ENCODE measurements at regions not wholly inside any gene's neighbourhood (a gene's known extent, or its start where the extent isn't known, plus 50 kb on each side); places are given as distances from the start of the nearest gene placed in this dataset.
"Not testable (repeated sequence)": the region's sequence is repeated elsewhere in the genome, so short reads cannot be mapped to it uniquely, and the experiment has no call there.

DNA sequence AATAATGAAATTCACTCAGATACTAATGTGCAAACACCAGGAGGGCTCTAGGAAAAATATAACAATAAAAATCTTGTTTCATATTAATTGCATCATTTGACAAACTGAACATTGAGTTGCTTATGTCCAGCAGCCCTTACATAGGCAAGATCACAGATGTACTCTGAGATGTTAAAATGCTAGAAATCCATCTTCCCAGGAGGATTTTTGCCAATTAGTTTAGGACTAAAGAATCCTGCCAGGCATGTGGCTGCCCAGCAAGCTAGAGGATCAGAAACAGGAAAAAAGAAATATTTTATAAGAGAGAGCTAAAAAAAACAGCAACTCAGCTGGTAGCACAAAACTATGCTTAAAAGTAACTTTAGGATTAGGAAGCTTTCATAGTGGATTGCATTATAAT, 407.8 kb downstream of the NXPH1 start:
- ATAC-seq (ENCODE audit: low FRiP score in 2 of 2) (no peak), DNase-seq (no peak)
- H3K9me3 ChIP-seq, result no peaks in the 10 kb centered on the region
- H3K36me3 ChIP-seq, result no peaks in the 10 kb centered on the region
- no peak overlapping the region for H3K27ac ChIP-seq
- H3K4me3 ChIP-seq, result no peak overlapping the region
- H3K4me1 ChIP-seq, result no peaks in the 10 kb centered on the region
- TF ChIP-seq, protein P1, sequence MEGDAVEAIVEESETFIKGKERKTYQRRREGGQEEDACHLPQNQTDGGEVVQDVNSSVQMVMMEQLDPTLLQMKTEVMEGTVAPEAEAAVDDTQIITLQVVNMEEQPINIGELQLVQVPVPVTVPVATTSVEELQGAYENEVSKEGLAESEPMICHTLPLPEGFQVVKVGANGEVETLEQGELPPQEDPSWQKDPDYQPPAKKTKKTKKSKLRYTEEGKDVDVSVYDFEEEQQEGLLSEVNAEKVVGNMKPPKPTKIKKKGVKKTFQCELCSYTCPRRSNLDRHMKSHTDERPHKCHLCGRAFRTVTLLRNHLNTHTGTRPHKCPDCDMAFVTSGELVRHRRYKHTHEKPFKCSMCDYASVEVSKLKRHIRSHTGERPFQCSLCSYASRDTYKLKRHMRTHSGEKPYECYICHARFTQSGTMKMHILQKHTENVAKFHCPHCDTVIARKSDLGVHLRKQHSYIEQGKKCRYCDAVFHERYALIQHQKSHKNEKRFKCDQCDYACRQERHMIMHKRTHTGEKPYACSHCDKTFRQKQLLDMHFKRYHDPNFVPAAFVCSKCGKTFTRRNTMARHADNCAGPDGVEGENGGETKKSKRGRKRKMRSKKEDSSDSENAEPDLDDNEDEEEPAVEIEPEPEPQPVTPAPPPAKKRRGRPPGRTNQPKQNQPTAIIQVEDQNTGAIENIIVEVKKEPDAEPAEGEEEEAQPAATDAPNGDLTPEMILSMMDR (IDR thresholded peaks at IDR 0.05), result no peak
- TF ChIP-seq POLR2AphosphoS5 (IDR thresholded peaks at IDR 0.05), result no peak
- no peak for TF ChIP-seq EP300 (IDR thresholded peaks at IDR 0.05)
- no peak for TF ChIP-seq POLR2A (IDR thresholded peaks at IDR 0.05)
- H3K27me3 ChIP-seq, result no peaks in the 10 kb centered on the region

DNA sequence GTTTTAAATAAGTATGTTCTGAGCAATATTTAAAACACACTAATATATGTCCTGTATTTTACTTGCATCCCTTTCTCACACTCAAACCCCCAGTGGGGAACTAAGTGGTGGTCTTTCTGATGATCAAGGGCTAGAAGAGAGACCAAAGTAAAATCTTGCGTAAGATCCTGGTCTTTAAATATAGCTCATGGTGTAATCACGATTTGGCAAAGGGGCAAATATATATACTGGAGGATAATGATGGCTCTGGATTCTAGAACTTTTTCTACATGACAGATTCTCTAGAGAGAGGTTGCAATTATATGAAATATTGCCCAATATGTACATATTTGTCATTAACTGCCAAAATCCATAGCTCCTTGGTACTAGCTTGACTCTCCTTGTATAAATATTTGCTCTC, 438.3 kb downstream of the NXPH1 start:
- no peaks in the 10 kb centered on the region for H3K4me1 ChIP-seq
- H3K4me3 ChIP-seq, result no peak overlapping the region
- H3K27ac ChIP-seq, result no peak overlapping the region
- TF ChIP-seq, protein P1 (IDR thresholded peaks at IDR 0.05), result no peak
- no peak for TF ChIP-seq POLR2A (IDR thresholded peaks at IDR 0.05)
- TF ChIP-seq POLR2AphosphoS5 (IDR thresholded peaks at IDR 0.05), result no peak
- TF ChIP-seq EP300 (IDR thresholded peaks at IDR 0.05), result no peak
- no peaks in the 10 kb centered on the region for H3K27me3 ChIP-seq
- H3K9me3 ChIP-seq, result no peaks in the 10 kb centered on the region
- WGBS, 2 donors, result 79% methylated on average over 2 of the region's 2 CpGs
- ATAC-seq (ENCODE audit: low FRiP score in 2 of 2) (no peak), DNase-seq (no peak)
- no peaks in the 10 kb centered on the region for H3K36me3 ChIP-seq

DNA sequence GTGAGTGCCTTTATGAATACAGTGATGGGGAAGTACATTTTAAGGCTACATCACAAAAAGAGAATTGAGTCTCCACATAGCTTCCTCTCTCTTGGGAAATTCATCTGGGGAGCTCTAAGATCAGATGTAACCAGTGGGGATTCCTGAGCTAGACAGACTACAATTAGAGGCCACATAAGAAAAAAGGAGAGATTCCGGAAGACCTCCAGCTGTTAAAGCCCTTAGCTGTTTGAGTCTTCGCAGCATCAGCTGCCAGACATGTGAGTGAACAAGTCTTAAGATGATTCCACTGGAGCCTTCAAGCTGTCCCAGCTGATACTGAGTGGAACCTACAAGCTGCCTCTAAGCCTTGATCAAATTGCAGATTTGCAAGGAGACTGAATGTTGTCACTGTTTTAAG, 448.5 kb downstream of the NXPH1 start:
- TF ChIP-seq POLR2A (IDR thresholded peaks at IDR 0.05) (no peak), POLR2AphosphoS5 (IDR thresholded peaks at IDR 0.05) (no peak), EP300 (IDR thresholded peaks at IDR 0.05) (no peak)
- TF ChIP-seq, protein P1 (IDR thresholded peaks at IDR 0.05), result no peak
- no peak overlapping the region for H3K27ac ChIP-seq
- ATAC-seq (ENCODE audit: low FRiP score in 2 of 2) (no peak), DNase-seq (no peak)
- H3K9me3 ChIP-seq, result no peaks in the 10 kb centered on the region
- no peaks in the 10 kb centered on the region for H3K27me3 ChIP-seq
- H3K4me3 ChIP-seq, result no peak overlapping the region
- no peaks in the 10 kb centered on the region for H3K36me3 ChIP-seq
- WGBS, 2 donors, result 66 to 85% methylated on average over 2 of the region's 2 CpGs
- no peaks in the 10 kb centered on the region for H3K4me1 ChIP-seq

DNA sequence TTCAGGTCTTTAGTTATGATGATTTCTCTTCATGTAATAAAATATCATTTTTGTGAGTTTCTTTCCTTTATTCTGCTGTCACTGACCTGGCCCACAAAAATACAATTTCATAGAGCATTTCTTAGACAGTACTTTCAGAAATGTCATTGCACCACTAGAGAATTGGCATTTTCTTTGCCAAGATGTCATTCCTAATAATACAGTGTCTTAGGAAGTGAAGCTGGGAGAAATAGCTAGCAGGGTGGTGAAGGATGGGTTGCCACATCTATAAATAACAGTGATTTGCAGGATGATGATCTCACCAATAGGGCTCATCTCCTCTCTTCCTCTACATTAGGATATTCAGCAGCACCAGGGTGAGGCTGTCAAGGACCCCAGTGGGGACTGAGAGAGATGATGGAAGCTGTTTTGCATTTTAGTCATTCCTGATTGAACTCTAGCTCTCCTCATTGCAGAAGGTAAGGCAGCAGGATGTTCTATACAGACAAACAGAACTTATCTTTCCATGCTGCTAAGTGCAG, 452.1 kb downstream of the NXPH1 start:
- ATAC-seq (ENCODE audit: low FRiP score in 2 of 2), result no peak
- Histone ChIP-seq H3K4me3 (no peak overlapping the region), H3K27ac (no peak overlapping the region), H3K27me3 (no peaks in the 10 kb centered on the region), H3K4me1 (no peaks in the 10 kb centered on the region), H3K36me3 (no peaks in the 10 kb centered on the region), H3K9me3 (no peaks in the 10 kb centered on the region)
- DNase-seq, result no peak
- no peak for TF ChIP-seq POLR2A (IDR thresholded peaks at IDR 0.05)
- TF ChIP-seq POLR2AphosphoS5 (IDR thresholded peaks at IDR 0.05), result no peak

DNA sequence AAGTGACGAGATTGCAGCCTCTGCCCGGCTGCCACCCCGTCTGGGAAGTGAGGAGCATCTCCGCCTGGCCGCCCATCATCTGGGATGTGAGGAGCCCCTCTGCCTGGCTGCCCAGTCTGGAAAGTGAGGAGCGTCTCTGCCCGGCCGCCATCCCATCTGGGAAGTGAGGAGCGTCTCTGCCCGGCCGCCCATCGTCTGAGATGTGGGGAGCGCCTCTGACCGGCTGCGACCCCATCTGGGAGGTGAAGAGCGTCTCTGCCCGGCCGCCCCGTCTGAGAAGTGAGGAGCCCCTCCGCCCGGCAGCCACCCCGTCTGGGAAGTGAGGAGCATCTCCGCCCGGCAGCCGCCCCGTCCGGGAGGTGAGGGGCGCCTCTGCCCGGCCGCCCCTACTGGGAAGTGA, 456.9 kb downstream of the NXPH1 start:
- not testable (repeated sequence) for H3K36me3 ChIP-seq; H3K4me1 ChIP-seq; ATAC-seq (ENCODE audit: low FRiP score in 2 of 2); H3K27me3 ChIP-seq; H3K4me3 ChIP-seq; H3K9me3 ChIP-seq; H3K27ac ChIP-seq
- WGBS, 2 donors, result 93 to 96% methylated on average over 6 to 24 of the region's 30 CpGs
- DNase-seq, result peak in 1 of 2 donors; percentile 62

DNA sequence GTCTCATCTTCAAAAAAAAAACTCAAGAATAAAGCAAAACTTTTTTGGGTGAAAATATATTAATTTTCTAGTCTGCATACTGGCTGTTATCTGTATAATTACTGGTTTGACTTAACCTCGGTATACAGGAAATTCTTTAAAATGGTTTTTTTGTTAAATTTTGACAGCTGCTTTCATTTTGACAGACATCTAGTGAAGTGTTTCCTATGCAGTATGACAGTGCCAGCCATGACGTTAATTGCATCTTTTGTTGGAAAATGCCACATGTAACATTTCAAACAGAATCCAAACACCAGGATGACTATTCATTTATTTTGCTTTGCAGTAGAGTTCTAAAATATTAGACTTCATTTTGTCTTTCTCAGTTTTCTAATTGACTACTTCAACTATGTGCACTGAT, 460.4 kb downstream of the NXPH1 start:
- H3K4me3 ChIP-seq, result no peak overlapping the region
- WGBS, 2 donors, result 31 to 34% methylated on average over 2 of the region's 2 CpGs

More for the DNA sequence above, 460.4 kb downstream of the NXPH1 start:
- Histone ChIP-seq H3K27ac (no peak overlapping the region), H3K36me3 (no peaks in the 10 kb centered on the region), H3K9me3 (no peaks in the 10 kb centered on the region), H3K27me3 (no peaks in the 10 kb centered on the region), H3K4me1 (no peaks in the 10 kb centered on the region)
- DNase-seq (no peak), ATAC-seq (ENCODE audit: low FRiP score in 2 of 2) (no peak)
- TF ChIP-seq EP300 (IDR thresholded peaks at IDR 0.05), result no peak
- no peak for TF ChIP-seq POLR2AphosphoS5 (IDR thresholded peaks at IDR 0.05)
- TF ChIP-seq, protein P1 (IDR thresholded peaks at IDR 0.05), result no peak
- no peak for TF ChIP-seq POLR2A (IDR thresholded peaks at IDR 0.05)

Data from upper lobe of left lung (tissue), 6 donors.